Duodenal mucosa (tissue), 2 donors: ENCODE measurements at regions not wholly inside any gene's neighbourhood (a gene's known extent, or its start where the extent isn't known, plus 50 kb on each side); places are given as distances from the start of the nearest gene placed in this dataset.

Experiments
- H3K27ac ChIP-seq: one replicate; pipeline ENCODE4 v1.7.0; 2013; ENCODE audit warnings: low read depth, low read length
- H3K27me3 ChIP-seq, 2 donors: one replicate each; pipeline ENCODE4 v1.7.0; 2013; ENCODE audit warnings: low read length in 2 of 2, control low read depth in 1 of 2; ENCODE audit not compliant: insufficient read depth in 2 of 2, control insufficient read depth in 1 of 2
- H3K36me3 ChIP-seq, 2 donors: one replicate each; pipeline ENCODE4 v1.7.0; 2013; ENCODE audit warnings: low read length in 2 of 2, control low read depth in 1 of 2; ENCODE audit not compliant: insufficient read depth in 2 of 2, control insufficient read depth in 1 of 2
- H3K4me1 ChIP-seq, 2 donors: one replicate each; pipeline ENCODE4 v1.7.0; 2013; ENCODE audit warnings: low read length in 2 of 2, control low read depth in 1 of 2; ENCODE audit not compliant: insufficient read depth in 2 of 2, control insufficient read depth in 1 of 2
- H3K4me3 ChIP-seq, 2 donors: one replicate each; pipeline ENCODE4 v1.7.0; 2013; ENCODE audit warnings: low read length in 2 of 2, low read depth in 1 of 2
- H3K9ac ChIP-seq, 2 donors: one replicate each; pipeline ENCODE4 v1.7.0; 2013; ENCODE audit warnings: low read length in 2 of 2, low read depth in 1 of 2
- H3K9me3 ChIP-seq, 2 donors: one replicate each; pipeline ENCODE4 v1.7.0; 2013; ENCODE audit warnings: low read length in 2 of 2, control low read depth in 1 of 2; ENCODE audit not compliant: control insufficient read depth in 1 of 2

GRCh38 chr1:172770071-172770470 lies 111.2 kb downstream of the FASLG start:
- H3K27me3 ChIP-seq: peaks cover 0 to 3% of the 10 kb centered on the region in 2 donors
- no peak overlapping the region for H3K27ac ChIP-seq
- H3K36me3 ChIP-seq: no peaks in the 10 kb centered on the region
- H3K9me3 ChIP-seq: no peaks in the 10 kb centered on the region
- no peak overlapping the region for H3K9ac ChIP-seq
- H3K4me3 ChIP-seq: no peak overlapping the region
- H3K4me1 ChIP-seq: peaks cover 0 to 4% of the 10 kb centered on the region in 2 donors

DNA sequence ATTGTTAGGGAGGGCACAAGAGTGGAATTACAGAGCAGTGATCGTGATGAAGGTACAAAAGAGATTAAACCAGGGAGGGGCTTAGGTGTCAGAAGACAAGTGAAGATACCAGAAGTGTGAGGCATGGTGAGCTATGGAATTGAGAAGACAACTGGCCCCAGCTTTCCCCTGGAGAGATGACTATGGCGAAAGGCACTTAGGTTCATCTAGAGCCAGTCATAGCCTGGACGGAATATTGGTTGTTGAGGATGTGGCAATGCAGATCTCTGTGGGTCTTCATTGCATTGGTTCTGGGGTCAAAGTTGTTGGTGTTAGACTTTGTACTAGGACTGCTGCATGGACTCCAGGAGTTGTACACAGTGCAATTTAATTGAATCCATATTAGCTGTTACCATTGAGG lies 115.7 kb downstream of the FASLG start:
- Histone ChIP-seq H3K27ac (no peak overlapping the region), H3K9me3 (no peaks in the 10 kb centered on the region), H3K4me1 (peaks cover 0 to 4% of the 10 kb centered on the region in 2 donors), H3K27me3 (peaks cover 0 to 3% of the 10 kb centered on the region in 2 donors), H3K4me3 (no peak overlapping the region), H3K36me3 (no peaks in the 10 kb centered on the region), H3K9ac (no peak overlapping the region)

GRCh38 chr1:172775606-172776005 lies 116.7 kb downstream of the FASLG start:
- H3K4me3 ChIP-seq: no peak overlapping the region
- peaks cover 0 to 3% of the 10 kb centered on the region in 2 donors for H3K27me3 ChIP-seq
- H3K27ac ChIP-seq: no peak overlapping the region

DNA sequence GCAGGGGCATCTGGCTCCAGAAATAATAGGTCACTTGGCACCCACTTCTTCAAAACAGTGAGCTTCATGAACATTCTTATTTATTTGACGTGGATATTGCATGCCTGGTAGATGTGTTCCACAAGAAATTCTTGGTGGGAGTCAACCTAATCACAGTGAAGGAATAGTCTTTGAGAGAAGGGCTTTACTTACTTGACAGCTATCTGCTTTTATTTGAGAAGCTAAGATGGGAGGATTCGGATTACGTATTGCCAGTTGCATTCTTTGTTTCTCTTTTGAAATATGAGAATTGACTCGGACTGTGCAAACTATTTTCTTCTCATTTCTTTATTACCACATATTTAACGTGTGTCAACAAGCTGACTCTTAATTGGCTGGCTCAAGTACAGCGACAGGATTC lies 117.2 kb downstream of the FASLG start:
- no peaks in the 10 kb centered on the region for H3K9me3 ChIP-seq
- no peak overlapping the region for H3K27ac ChIP-seq
- H3K36me3 ChIP-seq: no peaks in the 10 kb centered on the region
- H3K27me3 ChIP-seq: peaks cover 0 to 3% of the 10 kb centered on the region in 2 donors
- H3K4me1 ChIP-seq: no peaks in the 10 kb centered on the region
- H3K4me3 ChIP-seq: no peak overlapping the region
- H3K9ac ChIP-seq: no peak overlapping the region

More at GRCh38 chr1:172775606-172776005, 116.7 kb downstream of the FASLG start:
- H3K9me3 ChIP-seq: no peaks in the 10 kb centered on the region
- no peak overlapping the region for H3K9ac ChIP-seq
- no peaks in the 10 kb centered on the region for H3K4me1 ChIP-seq
- no peaks in the 10 kb centered on the region for H3K36me3 ChIP-seq

DNA sequence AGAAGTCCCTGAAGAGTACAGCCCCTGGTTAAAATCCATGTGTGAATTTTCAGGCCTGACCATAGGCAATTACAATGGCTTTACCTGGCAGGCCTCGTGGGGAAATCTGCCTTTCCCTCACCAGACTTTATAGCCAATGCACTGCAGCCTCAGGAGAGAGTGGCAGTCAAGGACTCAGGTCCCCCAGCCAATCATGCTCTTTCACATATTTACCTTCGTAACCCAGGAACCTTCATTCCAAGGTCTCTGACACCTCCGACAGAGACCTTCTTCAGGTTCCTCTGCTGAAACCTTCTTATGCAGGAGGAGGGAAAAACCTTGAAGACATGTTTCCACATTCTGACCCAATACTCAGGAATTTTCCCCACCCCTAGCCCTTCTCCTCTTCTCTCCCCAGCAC lies 118.9 kb downstream of the FASLG start:
- no peaks in the 10 kb centered on the region for H3K4me1 ChIP-seq
- H3K4me3 ChIP-seq: no peak overlapping the region
- no peak overlapping the region for H3K9ac ChIP-seq

GRCh38 chr1:172778456-172779455 lies 119.9 kb downstream of the FASLG start:
- no peaks in the 10 kb centered on the region for H3K4me1 ChIP-seq
- no peaks in the 10 kb centered on the region for H3K36me3 ChIP-seq
- H3K9me3 ChIP-seq: no peaks in the 10 kb centered on the region
- H3K27ac ChIP-seq: no peak overlapping the region
- no peak overlapping the region for H3K9ac ChIP-seq
- no peak overlapping the region for H3K4me3 ChIP-seq
- H3K27me3 ChIP-seq: peaks cover 0 to under 1% of the 10 kb centered on the region in 2 donors

More for the DNA sequence above, 118.9 kb downstream of the FASLG start:
- no peak overlapping the region for H3K27ac ChIP-seq
- peaks cover 0 to 3% of the 10 kb centered on the region in 2 donors for H3K27me3 ChIP-seq
- no peaks in the 10 kb centered on the region for H3K36me3 ChIP-seq
- H3K9me3 ChIP-seq: no peaks in the 10 kb centered on the region

GRCh38 chr1:172779491-172779890 lies 120.6 kb downstream of the FASLG start:
- no peaks in the 10 kb centered on the region for H3K4me1 ChIP-seq
- no peak overlapping the region for H3K4me3 ChIP-seq
- no peaks in the 10 kb centered on the region for H3K27me3 ChIP-seq
- H3K9ac ChIP-seq: no peak overlapping the region
- no peaks in the 10 kb centered on the region for H3K36me3 ChIP-seq
- no peaks in the 10 kb centered on the region for H3K9me3 ChIP-seq
- no peak overlapping the region for H3K27ac ChIP-seq

GRCh38 chr1:172781513-172782140 lies 122.7 kb downstream of the FASLG start:
- Histone ChIP-seq H3K9me3 (no peaks in the 10 kb centered on the region), H3K4me3 (no peak overlapping the region), H3K27ac (no peak overlapping the region), H3K4me1 (no peaks in the 10 kb centered on the region), H3K9ac (no peak overlapping the region), H3K36me3 (no peaks in the 10 kb centered on the region), H3K27me3 (no peaks in the 10 kb centered on the region)

- Histone ChIP-seq H3K9ac (no peak overlapping the region), H3K4me3 (no peak overlapping the region), H3K4me1 (no peaks in the 10 kb centered on the region), H3K9me3 (no peaks in the 10 kb centered on the region), H3K36me3 (no peaks in the 10 kb centered on the region), H3K27me3 (no peaks in the 10 kb centered on the region), H3K27ac (no peak overlapping the region)
These were observed 130.9 kb downstream of the FASLG start for GRCh38 chr1:172789840-172790239.

DNA sequence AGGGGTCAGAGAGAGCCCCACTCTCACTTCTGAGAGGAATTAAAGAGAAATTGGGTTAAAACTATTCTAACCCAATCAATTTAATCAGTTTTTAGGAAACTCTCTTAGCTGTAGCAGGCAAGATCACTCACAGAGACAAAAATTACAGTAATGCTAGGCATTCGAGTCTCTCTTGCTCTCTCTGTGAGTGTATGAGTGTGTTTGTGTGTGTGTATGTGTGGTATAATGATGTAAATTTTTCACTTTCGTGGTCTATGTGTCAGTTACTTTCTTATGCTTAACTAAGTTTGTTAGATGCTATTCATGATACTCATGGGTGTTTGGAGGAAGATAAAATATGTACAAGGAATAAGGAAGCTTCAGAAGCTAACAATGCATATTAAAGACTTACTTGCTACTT lies 131.3 kb downstream of the FASLG start:
- H3K9me3 ChIP-seq: no peaks in the 10 kb centered on the region
- H3K9ac ChIP-seq: no peak overlapping the region
- no peaks in the 10 kb centered on the region for H3K4me1 ChIP-seq
- no peak overlapping the region for H3K4me3 ChIP-seq
- no peaks in the 10 kb centered on the region for H3K36me3 ChIP-seq
- H3K27me3 ChIP-seq: no peaks in the 10 kb centered on the region
- no peak overlapping the region for H3K27ac ChIP-seq
